NCI-H526 (cell line): ENCODE measurements at regions not wholly inside any gene's neighbourhood (a gene's known extent, or its start where the extent isn't known, plus 50 kb on each side); places are given as distances from the start of the nearest gene placed in this dataset.
A peak's percentile ranks its signal among the peaks of the same experiment; 100 is the strongest.

Experiments
- DNase-seq, 2 experiments: peaks; one replicate each; lab custom pipeline; 2025; lab: John Stamatoyannopoulos, UW

DNA sequence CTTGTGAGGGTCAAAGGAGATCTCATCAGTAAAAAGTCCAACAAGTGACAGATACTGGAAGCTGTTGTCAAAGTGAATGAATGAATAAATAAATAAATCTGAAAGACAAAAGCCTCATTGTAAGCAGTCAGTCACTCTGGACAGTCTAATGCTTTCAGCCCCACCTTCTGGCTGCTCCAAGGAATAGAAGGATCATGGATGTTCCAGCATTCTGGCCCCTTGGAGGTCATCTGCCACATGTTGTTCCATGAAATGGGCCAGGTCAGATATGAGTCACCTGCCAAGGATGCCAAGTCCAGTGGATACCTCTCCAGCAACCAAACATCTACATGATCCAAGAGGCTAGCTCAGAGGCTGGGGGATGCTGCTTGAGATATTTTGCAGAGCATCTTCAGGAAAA lies 185.6 kb downstream of the BMP7 start:
- DNase-seq: peak; percentile 48 to 68

DNA sequence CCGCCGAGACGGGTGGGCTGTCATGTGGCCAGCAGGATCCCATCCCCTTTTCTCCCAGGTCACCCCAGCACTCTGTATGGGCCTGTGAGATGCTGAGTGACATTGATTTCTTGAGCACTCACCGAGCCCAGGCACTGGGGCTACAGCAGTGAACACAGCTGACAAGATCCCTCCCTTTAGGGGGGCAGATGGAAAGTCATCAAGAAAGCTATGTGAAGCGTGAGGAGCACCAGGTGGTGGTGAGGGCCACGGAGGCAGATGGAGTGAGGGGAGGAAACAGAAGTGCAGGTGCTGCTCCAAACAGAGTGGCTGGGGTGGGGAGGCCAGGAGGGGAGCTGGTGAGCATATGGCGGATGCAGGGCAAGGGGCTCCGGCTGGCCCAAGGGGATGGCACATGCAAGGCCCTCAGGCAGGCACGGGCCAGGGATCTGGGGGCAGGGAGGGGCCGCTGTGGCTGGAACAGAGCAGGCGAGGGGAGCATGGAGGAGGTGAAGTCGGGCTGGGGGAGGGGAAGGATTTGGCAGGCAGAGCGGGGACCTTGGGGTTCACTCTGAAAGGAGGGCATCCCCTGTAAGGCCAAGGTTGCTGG lies 184.0 kb downstream of the BMP7 start:
- no peak for DNase-seq

DNA sequence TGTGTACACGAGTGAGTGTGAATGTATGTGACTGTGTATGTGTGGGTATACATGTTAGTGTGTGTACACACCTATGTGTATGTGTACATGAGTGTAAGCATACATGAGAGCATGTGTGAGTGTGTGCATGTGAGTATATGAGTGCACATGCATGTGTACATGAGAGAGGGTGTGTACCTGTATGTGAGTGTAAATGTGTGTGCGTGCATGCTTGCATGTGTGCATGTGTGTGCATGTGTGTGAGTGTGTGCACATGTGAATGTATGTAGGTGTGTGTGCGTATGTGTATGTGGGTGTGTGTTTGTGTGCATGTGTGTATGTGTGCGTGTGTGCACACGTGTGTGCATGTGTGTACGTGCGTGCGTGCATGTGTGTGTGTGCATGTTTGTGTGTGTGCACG lies 183.4 kb downstream of the BMP7 start:
- no peak for DNase-seq

DNA sequence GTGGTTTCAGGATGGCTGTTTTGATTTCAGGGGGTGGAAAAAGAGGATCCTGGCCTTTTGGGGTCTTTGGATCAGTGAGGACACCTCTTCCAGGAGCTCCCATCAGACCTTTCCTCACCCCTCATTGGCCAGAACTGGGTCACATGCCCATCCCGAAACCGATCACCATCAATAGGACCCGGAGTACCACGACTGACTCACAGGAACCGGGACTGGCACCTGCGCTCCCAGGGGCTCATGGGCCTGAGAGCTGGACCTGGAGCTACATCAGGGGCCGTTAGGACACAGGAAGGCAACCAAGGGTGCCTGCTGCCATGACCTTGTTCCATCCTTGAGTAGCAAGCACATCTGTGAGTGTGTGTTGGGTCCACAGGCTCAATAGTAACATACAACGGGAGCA lies 180.4 kb downstream of the BMP7 start:
- DNase-seq: no peak

DNA sequence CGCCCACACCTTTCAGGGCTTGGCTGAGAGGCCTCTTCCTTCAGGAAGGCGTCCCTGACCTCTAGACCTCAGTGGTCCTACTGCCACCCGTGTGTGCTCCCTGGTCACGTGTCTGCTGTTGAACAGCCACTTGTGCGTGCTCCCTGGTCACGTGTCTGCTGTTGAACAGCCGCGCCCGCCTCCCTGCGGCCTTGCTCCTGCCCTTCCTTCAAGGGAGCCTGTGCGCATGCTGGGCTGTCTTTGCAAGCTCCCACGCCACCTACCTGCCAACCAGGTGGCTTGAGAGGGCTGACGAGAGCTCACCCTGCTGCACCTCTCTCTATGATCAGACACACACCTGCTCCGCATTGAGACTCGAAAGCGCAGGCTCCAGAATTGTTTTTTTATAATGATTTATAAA lies 179.3 kb downstream of the BMP7 start:
- DNase-seq: peak; percentile 47 to 84

DNA sequence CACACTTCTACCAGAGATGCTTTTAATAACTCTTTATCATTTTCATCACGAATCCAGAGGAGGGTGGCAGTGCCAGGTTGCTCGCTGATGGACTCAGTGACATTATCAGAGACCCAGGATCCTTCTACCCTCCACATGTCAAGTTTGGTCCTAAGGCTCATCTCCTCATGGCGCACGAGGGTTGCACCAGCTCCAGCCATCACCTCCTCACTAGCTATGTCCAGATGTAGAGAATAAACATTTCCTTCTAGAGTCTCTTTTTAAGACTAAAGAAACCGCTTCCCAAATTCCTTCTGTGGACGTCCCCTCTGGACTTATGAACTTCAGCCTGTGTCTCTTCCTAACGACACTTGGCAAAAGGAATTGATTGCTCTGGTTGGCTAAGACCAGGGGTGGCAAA lies 178.7 kb downstream of the BMP7 start:
- DNase-seq: no peak

DNA sequence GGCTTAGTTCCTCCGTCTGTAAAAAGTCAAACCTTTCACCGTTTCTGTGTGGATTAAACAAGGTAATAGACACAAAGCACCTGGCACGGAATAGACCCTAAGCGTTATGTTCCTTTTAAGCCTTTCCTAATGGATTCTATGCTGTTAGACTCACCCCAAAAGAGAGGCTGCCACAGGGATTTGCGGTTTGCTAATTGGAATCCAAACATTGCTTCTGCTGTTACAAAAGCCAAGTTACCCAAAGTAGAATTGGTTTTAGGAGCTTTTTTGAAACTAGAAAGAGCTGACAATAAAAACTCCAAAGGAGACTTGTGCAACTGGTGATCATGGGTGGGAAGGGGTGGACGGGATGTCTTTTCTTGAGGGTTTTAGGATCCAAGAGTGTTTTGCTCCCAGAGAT lies 178.0 kb downstream of the BMP7 start:
- DNase-seq: no peak

DNA sequence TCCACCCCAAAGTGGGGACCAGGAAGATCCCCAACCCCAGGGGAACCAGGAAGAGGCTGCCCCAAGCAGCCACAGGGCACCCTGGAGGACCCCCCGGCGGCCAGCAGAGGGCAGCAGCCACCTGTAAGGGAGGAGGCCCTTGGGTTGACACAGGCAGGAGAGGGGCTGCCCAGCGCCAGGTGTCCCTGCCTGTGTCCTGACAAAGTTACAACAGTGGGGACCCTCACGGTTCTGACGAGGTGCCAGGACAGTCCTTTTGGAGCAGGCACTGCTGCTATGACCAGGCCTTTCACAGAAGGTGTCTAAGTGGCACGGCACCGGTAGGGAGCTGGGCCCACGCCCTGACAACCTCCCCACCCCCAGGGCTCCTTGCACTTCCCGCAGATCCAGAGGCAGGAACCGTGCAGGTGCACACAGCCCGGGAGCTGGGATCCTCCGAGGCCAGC lies 176.7 kb downstream of the BMP7 start:
- DNase-seq: peak; percentile 77 to 94

DNA sequence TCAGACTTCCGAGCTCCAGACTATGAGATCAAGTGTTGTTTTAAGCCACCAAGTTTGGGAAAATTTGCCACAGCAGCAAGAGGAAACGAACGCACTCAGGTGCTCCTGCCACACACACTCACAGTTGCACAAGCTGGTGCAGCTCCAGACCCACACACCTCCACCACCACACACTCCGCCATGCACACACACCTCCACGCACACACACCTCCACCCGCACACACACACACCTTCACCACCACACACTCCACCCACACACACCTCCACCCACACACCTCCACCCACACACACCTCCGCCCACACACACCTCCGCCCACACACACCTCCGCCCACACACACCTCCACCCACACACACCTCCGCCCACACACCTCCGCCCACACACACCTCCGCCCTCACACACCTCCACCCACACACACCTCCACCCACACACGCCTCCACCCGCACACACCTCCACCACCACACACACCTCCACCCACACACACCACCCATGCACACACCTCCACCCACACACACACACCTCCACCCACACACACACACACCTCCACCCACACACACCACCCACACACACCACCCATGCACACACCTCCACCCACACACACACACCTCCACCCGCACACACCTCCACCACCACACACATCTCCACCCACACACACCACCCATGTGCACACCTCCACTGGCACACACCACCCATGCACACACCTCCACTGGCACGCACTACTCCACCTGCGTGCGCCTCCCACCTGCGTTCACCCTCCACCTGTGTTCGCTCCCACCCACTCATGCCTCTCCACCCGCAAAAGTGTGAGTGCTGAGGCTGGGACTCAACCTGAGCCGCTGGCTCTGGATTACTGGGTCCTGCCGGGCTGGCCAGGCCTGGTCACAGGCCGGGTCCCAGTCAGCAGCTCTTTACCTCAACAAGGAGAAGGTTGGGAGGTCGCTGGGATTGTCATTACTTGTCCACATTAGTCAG lies 175.6 kb downstream of the BMP7 start:
- DNase-seq: no peak

DNA sequence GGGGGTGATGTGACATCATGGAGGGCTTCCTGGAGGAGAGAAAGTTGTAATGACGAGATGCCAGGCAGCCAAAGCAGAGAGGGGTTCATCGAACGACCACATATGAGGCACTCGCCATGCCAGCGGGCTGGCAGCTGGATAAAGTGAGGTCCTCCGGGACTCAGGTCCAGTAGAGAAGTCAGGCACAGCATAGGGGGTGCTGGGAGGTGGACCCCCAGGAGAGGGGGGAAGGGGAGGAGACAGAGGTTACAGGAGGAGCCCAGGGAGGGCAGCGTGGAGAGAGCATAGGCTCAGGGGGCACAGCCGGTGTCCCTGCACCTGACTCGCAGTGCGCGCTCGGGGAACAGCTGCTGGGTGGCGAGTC lies 174.7 kb downstream of the BMP7 start:
- DNase-seq: no peak

DNA sequence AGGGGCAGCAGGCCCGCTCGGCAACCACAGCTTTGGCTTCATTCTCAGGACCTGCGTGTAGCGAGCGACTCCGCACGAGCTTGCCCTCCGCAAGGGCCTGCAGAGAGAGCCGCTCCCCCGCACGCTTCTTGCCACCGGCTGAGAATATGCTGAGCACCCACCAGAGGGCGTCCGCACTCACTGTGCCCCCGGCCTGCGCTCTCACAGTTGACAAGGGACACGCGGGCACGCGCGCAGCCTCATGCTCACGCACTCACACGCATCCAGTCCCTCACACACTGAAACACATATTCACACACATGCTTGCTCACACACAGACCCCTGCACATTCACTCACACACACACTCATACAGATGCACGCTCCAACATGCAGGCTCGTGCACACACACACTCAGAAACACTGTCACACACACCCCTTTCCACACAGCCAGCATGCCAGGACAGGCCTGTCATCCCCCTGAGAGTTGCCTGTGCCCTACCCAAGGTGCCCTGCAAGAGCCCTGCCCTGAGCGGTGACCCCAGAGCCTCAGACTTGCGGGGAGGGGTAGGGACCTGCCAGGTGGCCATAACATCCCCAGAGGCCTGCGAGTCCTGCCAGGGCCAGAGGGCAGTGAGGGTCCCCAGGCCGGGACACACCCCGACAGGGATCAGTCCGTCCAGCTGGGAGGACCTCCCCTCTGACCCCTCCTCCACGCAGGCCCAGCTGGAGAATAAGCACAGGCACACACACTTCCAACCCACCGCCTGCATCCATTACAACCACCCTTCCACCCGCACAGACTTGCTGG lies 174.1 kb downstream of the BMP7 start:
- DNase-seq: peak; percentile 77 to 94

DNA sequence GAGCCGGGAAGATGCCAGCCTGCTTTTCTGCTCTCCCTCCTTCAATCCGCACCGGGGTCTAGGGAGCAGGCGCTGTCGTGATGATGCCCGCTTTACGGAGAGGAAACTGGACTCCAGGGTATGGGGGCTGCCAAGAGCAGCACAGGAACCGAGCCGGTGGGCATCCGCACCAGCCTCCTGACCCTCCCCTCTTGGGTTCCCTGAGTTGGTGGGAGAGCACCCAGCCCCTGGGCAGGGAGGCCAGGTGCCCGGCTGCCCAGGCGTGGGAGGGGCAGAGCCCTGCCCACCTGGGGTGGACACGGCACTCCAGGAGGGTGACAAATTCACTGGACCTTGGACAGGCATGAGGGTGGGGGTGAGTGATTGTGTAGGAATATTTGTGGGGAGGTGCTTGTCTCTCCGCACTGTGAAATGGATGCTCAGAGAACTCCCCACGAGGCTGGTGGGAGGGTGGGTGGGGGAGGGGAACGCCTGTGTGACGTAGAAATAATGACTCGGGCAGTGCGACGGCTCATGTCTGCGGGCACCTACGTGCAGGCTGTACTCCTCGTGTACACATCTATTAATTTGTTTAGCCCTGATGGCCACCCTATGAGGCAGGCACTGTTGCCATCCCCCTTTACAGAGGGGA lies 173.4 kb downstream of the BMP7 start:
- no peak for DNase-seq

DNA sequence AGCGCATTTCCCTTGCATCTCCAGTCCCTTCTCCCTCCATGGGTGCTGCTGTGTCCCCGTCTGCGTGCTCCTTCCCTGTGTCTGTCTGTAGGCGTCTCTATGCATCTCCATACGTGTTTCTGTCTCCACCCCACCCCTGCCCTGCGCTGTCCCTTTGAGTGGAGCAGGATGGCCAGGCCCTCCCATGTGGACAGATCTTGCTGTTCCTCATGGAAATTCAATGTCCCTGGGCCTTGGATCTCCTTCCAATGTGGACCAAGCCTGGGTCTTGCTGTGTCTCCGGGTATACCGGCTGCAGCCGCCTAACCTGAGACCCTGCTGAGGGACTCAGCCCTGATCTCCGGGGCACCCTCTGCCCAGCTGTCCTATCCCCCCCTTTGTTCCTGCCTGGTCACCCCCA lies 172.7 kb downstream of the BMP7 start:
- no peak for DNase-seq

DNA sequence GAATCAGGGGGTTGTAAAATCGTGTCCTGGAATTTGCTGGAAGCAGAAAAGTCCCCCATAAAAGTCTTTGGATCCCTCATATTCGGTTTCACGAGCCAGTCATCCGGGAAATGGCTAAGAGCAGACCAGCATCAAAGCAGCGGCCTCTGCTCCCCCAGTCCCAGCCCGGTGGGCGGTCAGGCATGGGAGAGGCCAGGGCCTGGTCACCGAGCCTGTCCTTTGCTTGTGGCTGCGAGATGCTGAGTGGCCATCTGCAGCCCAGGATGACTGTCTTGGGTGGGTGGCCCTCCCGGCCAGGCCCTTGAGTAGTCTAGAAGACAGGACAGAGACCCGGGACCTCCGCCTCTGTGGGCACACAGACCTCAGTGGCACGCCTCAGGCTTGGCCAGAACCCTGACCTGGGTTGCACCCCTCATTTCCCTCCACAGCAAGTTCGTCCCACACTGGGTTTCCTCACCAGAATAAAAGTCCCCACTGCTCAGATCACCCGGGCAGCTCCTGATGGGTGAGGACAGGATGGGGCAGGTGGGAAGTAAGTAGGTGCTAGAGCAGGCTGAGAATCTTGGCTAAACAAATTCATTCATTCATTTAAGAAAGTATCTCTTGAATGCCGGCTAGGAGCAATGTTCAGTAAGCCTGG lies 172.1 kb downstream of the BMP7 start:
- no peak for DNase-seq

DNA sequence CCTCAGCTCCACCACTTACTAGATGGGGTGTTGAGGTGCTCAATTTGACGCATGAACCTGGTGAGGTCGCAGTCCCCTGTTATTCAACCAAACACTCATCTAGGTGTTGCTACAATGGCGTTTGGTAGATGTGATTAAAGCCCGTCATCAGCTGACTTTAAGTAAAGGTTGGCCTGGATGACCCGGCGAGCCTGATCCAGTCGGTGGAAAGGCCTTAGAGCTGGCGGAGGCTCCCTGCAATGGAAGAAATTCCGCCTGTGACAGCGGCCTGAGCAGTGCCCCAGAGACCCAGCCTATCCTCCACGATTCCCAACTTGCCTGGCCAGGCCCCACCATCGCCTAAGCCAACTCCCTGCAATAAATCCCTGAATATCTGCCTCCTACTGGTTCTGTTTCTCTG lies 171.4 kb downstream of the BMP7 start:
- DNase-seq: no peak

DNA sequence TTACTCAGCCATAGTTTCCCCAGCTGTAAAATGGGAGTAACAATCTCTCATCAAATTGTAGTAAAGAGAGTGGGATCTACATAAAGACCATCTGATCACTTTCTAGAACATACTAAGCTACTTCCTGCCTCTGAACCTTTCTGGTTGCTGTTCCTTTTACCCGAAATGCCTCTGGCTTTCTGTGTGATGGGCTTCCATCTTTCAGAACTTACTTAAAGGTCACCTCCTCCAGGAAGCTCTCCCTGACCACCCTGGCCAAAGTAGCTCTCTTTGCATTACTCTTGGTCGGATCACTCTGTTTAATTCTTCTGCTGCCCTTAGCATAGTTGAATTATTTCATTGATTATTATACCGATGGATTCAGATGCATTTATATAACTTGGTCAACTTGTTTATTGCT lies 171.0 kb downstream of the BMP7 start:
- no peak for DNase-seq

DNA sequence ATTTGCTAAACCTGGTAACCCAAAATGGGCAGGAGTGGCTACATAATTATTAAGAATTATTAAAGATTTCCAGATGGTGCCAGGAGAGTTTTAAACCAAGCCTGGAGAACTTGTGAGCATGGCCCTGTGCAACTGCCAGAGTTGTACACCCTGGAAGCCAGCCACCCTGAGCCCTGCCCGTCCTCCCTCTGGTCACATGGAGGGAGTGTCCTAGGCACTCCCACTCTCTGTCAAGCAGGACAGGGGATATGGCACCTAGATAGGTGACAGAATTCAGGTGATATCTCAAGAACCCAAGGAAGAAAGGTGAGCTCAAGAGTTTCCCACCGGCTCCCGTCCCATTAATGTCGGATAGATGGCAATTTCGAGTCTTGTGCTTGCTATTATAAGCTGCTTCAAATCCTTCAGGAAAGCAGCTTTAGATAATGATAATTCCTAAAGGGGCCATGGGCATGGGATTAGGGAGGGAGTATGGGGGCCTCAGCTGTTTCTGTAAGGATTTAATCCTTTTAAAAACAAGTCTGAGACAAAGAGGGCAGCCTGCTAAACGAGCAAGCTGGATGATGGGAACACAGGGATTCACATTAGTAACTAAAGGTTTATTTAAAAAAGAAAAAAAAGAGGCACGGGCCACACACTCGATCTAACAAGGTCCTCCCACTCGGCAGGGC lies 169.1 kb downstream of the BMP7 start:
- no peak for DNase-seq

DNA sequence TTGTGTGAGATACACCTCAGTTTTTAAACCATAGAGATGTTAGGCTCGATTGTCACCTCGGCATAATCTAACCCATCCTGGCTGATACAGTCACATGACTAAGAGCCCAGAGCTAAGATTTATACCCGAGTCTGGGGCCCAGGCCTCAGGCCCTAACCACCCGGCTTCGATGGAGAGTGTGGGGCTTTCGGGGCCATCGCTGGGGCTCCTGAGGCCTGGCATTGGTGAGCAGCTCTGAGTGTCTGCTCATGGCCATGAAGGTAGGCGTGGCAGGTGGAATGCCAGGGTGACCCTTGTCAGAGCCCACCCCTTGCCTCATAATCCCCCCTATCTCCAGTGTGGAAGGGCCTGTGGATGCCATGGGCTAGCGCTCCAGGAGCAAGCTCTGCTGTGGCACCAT lies 164.3 kb downstream of the BMP7 start:
- no peak for DNase-seq

DNA sequence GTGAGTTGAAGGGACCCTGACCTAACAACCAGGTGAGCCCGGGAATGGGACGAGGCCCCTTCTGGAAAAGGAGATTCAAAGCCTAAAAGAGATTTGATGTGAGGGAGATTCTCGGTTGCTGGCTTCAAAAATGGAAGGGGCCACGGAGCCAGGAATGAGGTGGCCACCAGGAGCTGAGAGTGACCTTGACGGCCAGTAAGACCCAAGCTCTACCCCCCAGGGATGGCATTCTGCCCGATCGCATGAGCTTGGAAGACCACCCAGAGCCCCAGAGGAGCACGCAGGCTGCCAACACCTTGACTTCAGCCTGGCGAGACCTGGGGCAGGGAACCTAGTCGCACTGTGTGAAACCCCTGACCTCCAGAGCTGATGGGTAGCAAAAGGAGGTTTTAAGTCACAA lies 163.9 kb downstream of the BMP7 start:
- DNase-seq: no peak

DNA sequence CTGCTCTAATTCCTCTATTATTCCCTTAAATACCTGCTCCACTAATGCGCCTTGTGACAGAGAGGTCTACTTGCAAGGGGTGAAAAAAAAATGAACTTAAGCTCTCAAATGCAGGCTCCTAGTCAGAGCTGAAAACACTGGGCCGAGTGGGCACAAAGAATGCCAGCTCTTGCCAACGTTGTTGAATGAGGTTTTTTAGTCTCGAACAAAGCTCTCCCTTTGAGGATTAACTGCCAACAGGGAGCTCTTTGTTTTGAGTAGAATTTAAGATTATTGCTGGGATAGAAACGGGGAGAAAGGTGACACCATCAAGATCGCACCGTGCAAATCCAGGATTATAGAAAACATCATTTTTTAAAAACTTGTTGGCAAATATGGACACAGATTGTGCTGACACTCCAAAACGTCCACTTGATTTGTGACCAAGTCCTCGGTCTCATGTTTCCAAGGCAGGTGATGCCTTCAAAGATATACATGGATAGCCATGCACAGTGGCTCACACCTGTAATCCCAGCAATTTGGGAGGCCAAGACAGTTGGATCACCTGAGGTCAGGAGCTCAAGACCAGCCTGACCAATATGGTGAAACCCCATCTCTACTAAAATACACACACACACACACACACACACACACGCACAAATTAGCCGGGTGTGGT lies 163.2 kb downstream of the BMP7 start:
- DNase-seq: no peak

DNA sequence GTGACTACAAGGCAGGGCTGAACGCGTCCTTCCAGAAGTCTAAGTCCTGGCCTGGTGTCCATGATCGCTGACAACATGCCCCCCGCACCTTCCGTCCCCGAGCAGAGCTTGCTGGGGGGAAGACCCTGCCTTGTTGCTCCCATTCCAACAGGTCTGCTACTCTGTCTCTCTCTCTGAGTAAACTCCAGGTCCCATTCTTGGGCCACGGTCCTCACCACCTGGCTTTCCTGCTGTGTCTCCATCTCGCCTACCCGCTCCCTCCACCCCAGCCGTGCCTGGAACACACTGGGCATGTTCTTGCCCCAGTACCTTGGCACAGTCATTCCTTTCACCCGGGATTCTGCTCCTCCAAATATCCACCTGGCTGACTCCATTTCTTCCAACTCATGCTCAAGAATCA lies 162.3 kb downstream of the BMP7 start:
- no peak for DNase-seq
